D721Med (cell line): ENCODE measurements at regions not wholly inside any gene's neighbourhood (a gene's known extent, or its start where the extent isn't known, plus 50 kb on each side); places are given as distances from the start of the nearest gene placed in this dataset.

Source experiments
- DNase-seq: peaks from one replicate; pipeline ENCODE4 v3.0.0; 2011; ENCODE audit warnings: low spot score; ENCODE audit not compliant: insufficient read length
- FAIRE-seq: peaks from 2 replicates; lab custom pipeline; 2011; peaks lifted over from hg19 to GRCh38; lab: Jason Lieb, UNC
- CTCF ChIP-seq: IDR thresholded peaks from 2 replicates; pipeline ENCODE4 v1.5.1; 2012; ENCODE audit warnings: mild to moderate bottlenecking, control low read depth; ENCODE audit not compliant: insufficient read depth; ENCODE audit errors: missing control alignments

- no peak for TF ChIP-seq CTCF
- FAIRE-seq (no peak), DNase-seq (no peak)
Measured at GRCh38 chr1:194293851-194294405, 1107.5 kb upstream of the B3GALT2 start.

- DNase-seq (no peak), FAIRE-seq (no peak)
- TF ChIP-seq CTCF: no peak
Measured at GRCh38 chr1:194292966-194293365, 1106.6 kb upstream of the B3GALT2 start.

DNA sequence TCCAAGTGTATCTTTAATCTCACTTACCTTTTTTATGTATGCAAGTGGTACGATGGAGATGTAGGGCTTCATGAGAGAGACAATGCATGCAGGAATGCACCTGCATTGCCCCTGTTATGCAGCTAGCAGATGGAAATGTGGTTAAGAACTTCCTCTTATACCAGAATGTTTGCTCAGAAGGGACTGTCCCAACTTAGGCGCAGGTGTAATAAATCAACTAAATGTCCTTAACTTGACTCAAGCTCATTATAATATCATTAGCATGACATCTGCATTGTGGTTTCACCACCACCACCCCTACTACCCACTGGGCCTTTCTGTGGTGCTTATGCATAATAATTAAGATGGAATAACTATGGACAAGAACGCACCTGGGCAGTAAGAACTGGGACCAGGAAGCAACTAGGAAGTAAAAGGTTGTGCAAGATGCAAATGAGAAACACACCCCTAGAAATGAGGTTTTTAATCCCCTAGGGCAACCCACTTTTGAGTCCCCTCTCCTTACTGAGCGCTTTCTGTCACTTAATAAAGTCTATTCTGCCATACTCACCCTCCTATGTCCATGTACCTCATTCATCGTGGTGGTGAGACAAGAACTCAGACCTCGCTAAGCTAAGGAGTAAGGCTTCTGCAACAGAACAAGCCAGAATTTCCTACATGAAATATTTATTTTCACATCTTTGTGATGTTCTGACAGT is 1103.3 kb upstream of the B3GALT2 start:
- TF ChIP-seq CTCF: no peak
- DNase-seq (no peak), FAIRE-seq (peak; percentile 60)

DNA sequence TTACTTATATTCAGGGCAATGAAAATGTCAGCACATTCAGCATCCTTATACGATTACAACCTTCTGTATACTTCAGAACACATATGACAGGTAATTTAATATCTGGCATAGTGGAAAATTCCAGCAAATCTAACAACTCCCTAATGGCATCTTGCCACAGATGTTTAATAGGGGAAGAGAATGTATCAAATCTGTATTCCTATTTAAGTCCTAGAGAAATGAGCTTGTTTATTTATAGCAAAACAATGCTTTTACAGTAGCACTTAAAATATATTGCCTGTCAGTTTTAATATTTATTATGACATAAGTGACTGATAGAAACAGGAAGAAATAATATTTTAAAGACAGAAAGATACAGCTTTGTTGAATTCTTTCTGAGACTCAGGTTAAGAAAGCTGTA is 1101.8 kb upstream of the B3GALT2 start:
- DNase-seq (no peak), FAIRE-seq (peak; percentile 41)
- no peak for TF ChIP-seq CTCF

DNA sequence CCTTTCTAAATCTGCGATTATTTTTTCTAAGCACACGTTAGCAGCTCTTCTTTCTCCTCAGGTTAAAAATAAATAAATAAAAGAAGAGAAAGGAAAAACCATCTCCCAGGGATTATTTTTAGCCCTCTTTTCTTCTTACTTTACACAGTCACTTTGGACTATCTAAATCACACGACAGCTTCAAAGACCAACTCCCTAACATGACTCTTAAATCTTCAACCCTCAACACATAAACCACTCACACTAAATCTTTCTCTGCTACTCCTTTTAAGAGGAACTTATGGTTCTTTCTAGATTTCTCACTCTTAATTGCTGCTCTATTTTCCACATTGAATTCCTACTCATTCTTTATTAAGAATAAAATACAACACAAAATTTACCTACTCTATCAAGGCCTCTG is 1095.0 kb upstream of the B3GALT2 start:
- FAIRE-seq (peak; percentile 80), DNase-seq (no peak)
- TF ChIP-seq CTCF: no peak

DNA sequence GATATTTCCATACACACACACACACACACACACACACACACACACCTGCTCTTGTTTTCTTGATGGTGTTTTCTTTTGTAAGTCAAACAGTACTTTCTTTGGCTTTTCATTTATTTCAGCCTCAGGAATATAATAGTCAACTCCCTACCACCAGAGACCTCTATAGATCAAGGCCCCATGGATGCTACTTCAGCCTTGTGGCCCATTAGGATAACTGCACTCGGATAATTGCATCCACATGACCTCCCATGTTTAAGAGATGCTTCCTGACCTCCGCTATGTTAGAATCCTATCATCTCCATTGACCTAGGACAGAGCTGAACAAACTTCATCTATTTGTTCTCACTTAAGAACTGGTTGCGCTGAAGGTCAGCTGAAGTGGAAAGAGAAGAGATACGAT is 1094.0 kb upstream of the B3GALT2 start:
- no peak for DNase-seq
- FAIRE-seq: peak; percentile 16
- no peak for TF ChIP-seq CTCF

DNA sequence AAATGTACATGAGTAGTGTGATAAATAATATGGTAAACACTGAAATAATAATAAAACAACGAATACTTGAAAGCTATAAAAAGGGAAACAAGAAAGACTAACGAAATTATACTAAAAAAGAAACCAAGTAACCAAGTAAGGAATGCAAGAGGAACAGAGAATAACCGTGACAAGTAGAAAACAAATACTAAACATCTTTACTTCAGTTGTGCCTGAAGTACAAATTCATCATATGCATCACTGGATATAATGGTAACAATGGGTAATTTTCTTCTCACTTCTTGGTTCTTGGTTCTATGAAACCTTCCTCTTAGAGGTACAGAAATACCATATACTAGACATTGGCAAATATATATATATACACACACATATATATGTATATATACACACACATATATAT is 1093.6 kb upstream of the B3GALT2 start:
- TF ChIP-seq CTCF: no peak
- FAIRE-seq: no peak
- DNase-seq: no peak
